ENCODE measurements at regions not wholly inside any gene's neighbourhood (a gene's known extent, or its start where the extent isn't known, plus 50 kb on each side); places are given as distances from the start of the nearest gene placed in this dataset.

GRCh38 chr6:56314683-56315523 lies 67.5 kb upstream of the COL21A1 start:
- H4K8ac ChIP-seq (ENCODE audit: extremely low read depth, insufficient read depth, low read length) = no peak overlapping the region
- no peaks in the 10 kb centered on the region for H3K4me1 ChIP-seq (replicated peaks in 1 of 4; ENCODE audit: control insufficient read depth in 3 of 4, insufficient read depth in 4 of 4, low read length in 3 of 4)
- H4K91ac ChIP-seq (replicated peaks; ENCODE audit: insufficient read length, low read length) = no peak overlapping the region
- H3K23ac ChIP-seq (ENCODE audit: insufficient read length) = no peak overlapping the region
- H3K79me2 ChIP-seq (ENCODE audit: control insufficient read depth in 1 of 2, insufficient read depth in 2 of 2, low read length in 2 of 2) = no peaks in the 10 kb centered on the region
- no peak overlapping the region for H3K4ac ChIP-seq (replicated peaks; ENCODE audit: insufficient read length, low read depth, low read length)
- H3K9me3 ChIP-seq (ENCODE audit: insufficient read depth in 2 of 2, low read depth in 1 of 2, low read length in 1 of 2) = no peaks in the 10 kb centered on the region
- ChIA-PET CTCF (ENCODE audit: partially characterized antibody) (interaction anchor here (0.7 to 1.9 kb wide), 23 partner anchors 9 to 886 kb away, joined by 3 to 11 read pairs (median 3); no protein-coding TSS in a partner anchor), POLR2A (ENCODE audit: partially characterized antibody) (no interaction called here)
- H2AK5ac ChIP-seq (ENCODE audit: low read depth, low read length) = no peak overlapping the region
- H2BK120ac ChIP-seq (replicated peaks; ENCODE audit: low read depth, low read length) = no peak overlapping the region
- H3K36me3 ChIP-seq (ENCODE audit: control insufficient read depth in 2 of 4, insufficient read depth in 4 of 4, low read length in 3 of 4) = no peaks in the 10 kb centered on the region
- peak; percentile 97 for FAIRE-seq
- peak in 1 of 2 experiments; percentile 68 for DNase-seq (ENCODE audit: low read depth in 1 of 2, low spot score in 2 of 2)
- no peak overlapping the region for H2BK15ac ChIP-seq (ENCODE audit: low read length)
- 53% methylated on average over 11 of the region's 11 CpGs; no CpG with 5 or more reads in 1 of the 2 experiments for WGBS, 2 experiments (ENCODE audit: extremely low coverage in 1 of 2, insufficient coverage in 1 of 2, insufficient read length in 1 of 2, insufficient replicate concordance in 2 of 2, low coverage in 1 of 2, low lambda C conversion rate in 2 of 2, missing lambda C conversion rate in 1 of 2)
- H3K23me2 ChIP-seq (ENCODE audit: low read depth, low read length) = no peaks in the 10 kb centered on the region; the same call in 1 of the 2 replicates
- no peak overlapping the region for H3K18ac ChIP-seq (ENCODE audit: extremely low read depth, low read length)
- no peaks in the 10 kb centered on the region for H3K79me1 ChIP-seq (ENCODE audit: low read depth, low read length)
- TF ChIP-seq ASH2L (IDR thresholded peaks at IDR 0.05; ENCODE audit: low read length) (no peak), RXRA (IDR thresholded peaks at IDR 0.05; ENCODE audit: insufficient read depth, low read depth, low read length) (no peak), CTCF (IDR thresholded peaks at IDR 0.05; ENCODE audit: control extremely low read depth in 1 of 3, insufficient read depth in 1 of 3, low read depth in 1 of 3, low read length in 3 of 3) (peak in 2 of 3 experiments; percentile 74 to 79; a peak in 3 of 4 replicates), RAD21 (IDR thresholded peaks at IDR 0.05 in 1 of 2, conservative IDR thresholded peaks at IDR 0.05 in 1 of 2; ENCODE audit: low read depth in 2 of 2, low read length in 2 of 2) (peak; percentile 80 to 86), EGR1 (IDR thresholded peaks at IDR 0.05; ENCODE audit: borderline replicate concordance, low read depth, low read length) (no peak), SP2 (IDR thresholded peaks at IDR 0.05; ENCODE audit: low read length) (no peak), TEAD4 (IDR thresholded peaks at IDR 0.05; ENCODE audit: low read depth, low read length) (no peak)
- H2AFZ ChIP-seq (ENCODE audit: low read length) = no peak overlapping the region
- no peaks in the 10 kb centered on the region for H3K27me3 ChIP-seq (replicated peaks in 1 of 4; ENCODE audit: control insufficient read depth in 3 of 4, extremely low read depth in 1 of 4, insufficient read depth in 3 of 4, low read length in 3 of 4)
- H3K4me2 ChIP-seq (ENCODE audit: insufficient read depth in 1 of 2, low read depth in 2 of 2, low read length in 2 of 2) = no peak overlapping the region
- H2BK20ac ChIP-seq (ENCODE audit: low read length) = no peak overlapping the region
- no peaks in the 10 kb centered on the region for H4K20me1 ChIP-seq (replicated peaks in 1 of 2; ENCODE audit: control insufficient read depth in 1 of 2, insufficient read depth in 2 of 2, low read length in 2 of 2)
- H3K56ac ChIP-seq (replicated peaks; ENCODE audit: insufficient read length, low read depth, low read length) = no peak overlapping the region
- H3K27ac ChIP-seq (ENCODE audit: low read depth, low read length) = no peak overlapping the region
- H3K14ac ChIP-seq (ENCODE audit: insufficient read length) = no peak overlapping the region
- H2BK5ac ChIP-seq (ENCODE audit: low read depth, low read length) = no peak overlapping the region
- H4K5ac ChIP-seq (ENCODE audit: insufficient read length, low read depth, low read length) = no peak overlapping the region
- H3K4me3 ChIP-seq (ENCODE audit: extremely low read depth in 1 of 4, insufficient read depth in 2 of 4, low read depth in 3 of 4, low read length in 4 of 4) = no peak overlapping the region
- H3K9ac ChIP-seq (replicated peaks in 1 of 4; ENCODE audit: extremely low read depth in 1 of 4, low read depth in 3 of 4, low read length in 3 of 4) = no peak overlapping the region
- no peak overlapping the region for H2BK12ac ChIP-seq (ENCODE audit: low read depth, low read length)
